HG02763 (cell line): ENCODE measurements at regions not wholly inside any gene's neighbourhood (a gene's known extent, or its start where the extent isn't known, plus 50 kb on each side); places are given as distances from the start of the nearest gene placed in this dataset.

Source experiments
- ATAC-seq: cut with Tn5 transposase; IDR thresholded peaks from one replicate; pipeline ENCODE4 v1.9.1; 2021; ENCODE audit warnings: mild to moderate bottlenecking, moderate library complexity; ENCODE audit not compliant: unreplicated experiment

DNA sequence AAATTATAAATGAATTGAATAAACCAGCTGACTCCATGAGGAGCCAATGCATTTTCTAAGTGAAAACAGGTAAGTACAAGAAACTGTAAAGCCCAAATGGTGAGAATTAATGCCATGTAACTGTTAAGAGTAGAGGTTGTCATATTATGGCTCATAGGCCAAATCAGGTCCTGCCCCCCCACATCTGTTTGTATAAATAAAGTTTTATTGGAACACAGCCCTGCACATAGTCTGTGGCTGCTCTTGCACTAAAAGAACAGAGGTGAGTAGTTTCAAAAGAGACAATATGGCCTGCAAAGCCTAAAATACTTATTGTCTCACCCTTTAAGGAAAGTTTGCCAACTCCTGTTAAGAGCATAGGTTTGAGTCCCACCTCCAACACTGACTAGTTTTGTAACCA lies 140.5 kb upstream of the SRRM4 start:
- ATAC-seq, result no peak

DNA sequence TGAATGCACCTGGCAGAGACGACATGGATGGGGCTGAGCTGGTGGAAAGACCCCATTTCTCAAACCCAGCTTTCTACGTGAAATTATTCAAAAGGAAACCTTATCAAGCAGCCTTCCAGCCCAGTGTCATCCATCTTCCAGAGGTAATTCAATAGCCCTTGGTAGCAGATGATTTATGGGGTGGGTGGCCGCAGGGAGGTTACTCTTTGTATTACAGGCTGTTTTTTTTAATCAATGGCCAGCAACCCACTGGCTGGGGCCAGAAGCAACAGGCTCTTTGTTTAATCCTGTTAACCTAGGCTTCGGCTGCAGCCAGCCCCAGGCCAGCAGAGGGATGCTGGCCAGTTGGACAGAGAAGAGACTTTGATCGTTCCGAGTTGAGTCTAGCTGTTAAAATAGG lies 139.8 kb upstream of the SRRM4 start:
- no peak for ATAC-seq

DNA sequence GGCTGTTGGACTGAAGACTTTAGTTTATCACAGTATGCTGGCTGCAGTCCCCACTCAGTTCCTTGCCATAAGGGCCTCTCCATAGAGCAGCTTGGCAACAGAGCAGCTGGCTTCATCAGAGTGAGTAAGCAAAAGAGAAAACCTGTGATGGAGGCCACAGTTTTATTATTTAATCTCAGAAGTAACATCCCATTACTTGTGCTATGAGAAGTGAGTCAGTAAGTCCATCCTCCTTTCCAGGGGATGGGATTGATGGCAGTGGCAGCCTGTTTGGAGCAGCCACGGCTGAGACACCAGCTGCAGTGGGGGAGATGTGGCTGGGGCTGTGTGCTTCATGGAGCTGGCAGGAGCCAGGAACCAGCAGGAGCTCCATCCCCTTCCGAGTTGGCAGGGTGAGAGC lies 138.5 kb upstream of the SRRM4 start:
- ATAC-seq, result no peak

DNA sequence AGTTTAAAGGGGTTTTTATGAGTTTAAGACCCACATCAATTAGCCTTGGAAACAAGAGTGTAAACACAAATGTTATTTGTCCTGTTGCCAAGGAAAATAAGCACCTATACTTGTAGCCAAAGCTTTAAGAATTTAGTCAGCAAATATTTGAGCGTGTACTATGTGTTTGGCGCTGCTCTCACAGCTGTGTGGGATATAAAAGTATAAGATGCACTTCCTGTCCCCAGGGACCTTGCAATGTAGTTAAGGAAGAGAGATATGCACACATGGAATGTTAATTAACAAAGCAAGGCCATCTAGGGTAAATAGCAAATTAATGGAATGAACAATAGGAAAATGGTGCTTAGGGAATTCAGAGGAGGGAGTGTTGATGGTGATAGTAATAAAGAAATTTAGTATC lies 134.9 kb upstream of the SRRM4 start:
- no peak for ATAC-seq

DNA sequence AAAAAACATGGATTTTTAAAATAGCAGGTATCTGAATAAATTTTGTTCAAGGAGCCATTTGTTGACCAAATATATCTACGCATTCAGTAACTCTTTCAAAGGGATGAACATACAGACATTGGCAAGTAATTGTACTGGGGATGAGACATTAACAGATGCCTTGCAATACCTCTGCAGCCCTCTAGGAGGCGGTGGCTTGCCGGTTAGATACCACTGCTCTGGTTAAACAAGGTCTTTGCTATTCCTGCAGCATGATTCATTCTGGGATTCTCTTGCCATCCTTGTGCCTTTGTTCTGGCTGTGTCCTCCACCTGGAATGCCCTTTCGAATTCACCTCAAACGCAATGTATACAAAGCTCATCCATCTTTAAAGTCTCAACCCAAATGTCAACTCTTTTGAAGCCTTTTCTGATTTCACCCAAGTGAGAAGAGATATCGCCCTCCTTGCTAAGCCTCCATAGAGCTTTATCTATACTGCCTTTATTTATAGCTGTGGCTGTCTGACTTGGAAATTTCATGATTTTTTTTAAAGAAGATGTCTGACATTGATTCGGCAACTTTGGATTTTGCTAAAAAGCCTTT lies 131.0 kb upstream of the SRRM4 start:
- ATAC-seq, result no peak

DNA sequence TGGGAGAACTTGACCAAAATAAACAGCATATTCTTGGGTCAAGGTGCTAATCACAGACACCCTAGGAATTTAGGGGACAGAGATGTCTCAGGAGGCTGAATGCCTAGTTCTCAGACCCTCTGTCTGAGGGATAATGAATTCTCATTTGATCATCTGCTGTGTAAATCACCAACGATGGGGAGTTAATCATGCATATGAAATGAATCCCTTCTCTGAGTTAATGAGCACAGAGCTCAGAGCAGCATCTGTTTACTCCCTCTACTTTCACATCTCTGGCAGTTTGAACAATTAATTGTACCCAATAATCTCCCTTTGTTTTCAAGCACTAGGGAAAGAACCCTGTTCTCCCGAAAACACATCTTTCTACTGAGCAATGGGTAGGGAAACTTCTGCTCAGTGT lies 129.4 kb upstream of the SRRM4 start:
- no peak for ATAC-seq

DNA sequence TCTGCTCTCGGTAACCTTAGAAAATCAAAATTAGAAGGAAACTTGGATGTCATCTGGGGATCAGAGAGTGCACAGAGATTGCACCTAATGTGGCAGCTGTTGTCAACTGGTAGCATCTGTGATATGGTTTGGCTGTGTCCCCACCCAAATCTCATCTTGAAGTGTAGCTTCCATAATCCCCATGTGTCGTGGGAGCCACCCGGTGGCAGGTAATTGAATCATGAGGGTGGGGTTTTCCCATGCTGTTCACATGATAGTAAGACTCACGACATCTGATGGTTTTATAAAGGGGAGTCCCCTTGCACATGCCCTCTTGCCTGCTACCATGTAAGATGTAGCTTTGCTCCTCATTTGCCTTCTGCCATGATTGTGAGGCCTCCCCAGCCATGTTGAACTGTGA lies 127.7 kb upstream of the SRRM4 start:
- no peak for ATAC-seq

DNA sequence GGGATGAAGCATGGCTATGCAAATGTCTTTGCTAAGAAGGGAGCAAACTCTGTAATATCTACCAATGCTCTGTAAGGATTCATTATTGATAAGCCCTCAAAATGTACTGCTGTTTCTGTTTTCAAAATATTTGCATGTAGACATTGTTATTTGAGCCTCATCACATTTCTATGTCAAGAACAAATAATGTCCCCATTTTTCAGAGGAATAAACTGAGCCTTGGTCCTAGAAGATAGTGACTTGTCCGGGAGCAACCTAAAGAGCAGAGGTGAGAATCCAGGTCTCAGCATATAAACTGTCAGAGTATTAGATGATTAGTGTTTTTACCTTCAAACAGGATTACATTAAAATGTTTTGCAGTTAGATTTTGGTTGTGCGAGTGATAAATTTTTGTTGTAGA lies 125.5 kb upstream of the SRRM4 start:
- ATAC-seq, result no peak

DNA sequence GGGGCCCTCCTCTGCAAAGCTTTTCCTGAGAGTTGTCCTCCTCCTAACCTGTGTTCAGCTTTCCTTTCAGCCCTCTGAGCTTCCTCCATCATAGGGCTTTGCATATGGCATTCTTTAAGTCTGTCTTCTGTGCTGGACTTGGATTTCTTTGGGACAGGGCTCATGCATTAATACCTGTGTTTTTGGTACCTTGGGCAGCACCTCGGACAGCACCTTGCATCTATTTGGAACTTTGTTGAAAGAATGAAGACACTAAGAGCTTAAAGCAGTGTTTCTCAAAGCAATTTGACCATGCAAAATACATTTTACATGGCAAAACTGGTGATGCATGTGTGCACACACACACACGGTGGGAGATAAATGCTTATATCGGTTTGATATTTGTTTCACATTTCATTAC lies 115.0 kb upstream of the SRRM4 start:
- ATAC-seq, result no peak

DNA sequence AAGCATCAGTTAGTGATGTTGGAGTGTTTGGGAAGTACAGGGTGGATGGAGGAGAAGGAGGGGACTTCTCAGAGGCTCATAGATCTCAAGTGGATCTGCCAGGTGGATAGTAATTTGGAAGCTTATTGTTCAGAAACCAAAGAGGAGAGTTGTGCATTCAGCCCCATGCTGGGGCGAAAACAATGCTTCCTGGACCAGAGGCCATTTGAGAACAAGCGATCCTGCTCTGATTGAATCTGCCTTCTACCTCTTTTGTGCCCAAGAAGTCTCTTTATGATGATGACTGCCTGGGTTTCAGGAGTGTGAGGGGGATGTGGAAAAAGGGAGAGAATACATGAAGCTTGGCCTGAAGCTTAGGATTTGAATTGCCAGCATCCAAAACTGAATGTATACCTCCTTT lies 110.8 kb upstream of the SRRM4 start:
- no peak for ATAC-seq

DNA sequence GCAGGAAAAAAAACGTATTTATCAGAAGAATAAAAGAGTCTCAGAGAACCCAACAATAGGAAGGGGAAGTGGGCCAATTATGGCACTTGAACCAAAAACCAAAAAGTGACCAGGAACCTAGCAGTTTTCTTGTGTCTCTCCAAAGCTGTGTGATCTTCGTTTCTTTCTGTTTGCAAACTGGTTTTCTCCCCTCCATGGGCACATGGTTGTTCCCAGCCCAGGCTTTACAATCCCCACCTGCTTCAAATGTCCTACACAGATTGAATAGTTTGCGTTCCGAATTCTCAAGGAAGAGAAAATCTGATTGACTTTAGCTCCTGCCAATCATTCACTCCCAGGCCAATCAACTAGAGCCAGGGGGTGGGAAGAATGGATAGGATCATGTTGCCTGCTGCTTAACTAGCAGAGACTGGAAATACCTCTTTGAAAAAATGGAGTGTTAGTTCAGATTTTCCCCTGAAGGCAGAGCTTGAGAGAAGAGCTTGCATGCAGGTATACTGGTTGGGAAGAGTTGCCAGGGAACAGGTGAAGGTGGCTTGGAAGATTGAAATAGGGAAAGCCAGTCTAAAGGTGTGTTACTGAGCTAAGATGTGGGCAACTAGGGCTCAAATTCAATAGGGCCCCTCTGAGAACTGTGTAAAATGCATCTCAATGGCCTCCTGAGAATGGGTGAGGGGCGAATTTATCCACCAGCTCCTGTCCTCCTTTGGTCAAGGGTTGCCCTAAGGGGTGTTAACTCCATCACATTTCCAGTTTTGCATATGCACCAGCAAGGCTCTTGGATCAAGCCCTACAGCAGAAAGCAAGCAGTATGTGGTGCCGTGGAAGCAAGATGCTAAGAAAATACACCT lies 106.4 kb upstream of the SRRM4 start:
- no peak for ATAC-seq

DNA sequence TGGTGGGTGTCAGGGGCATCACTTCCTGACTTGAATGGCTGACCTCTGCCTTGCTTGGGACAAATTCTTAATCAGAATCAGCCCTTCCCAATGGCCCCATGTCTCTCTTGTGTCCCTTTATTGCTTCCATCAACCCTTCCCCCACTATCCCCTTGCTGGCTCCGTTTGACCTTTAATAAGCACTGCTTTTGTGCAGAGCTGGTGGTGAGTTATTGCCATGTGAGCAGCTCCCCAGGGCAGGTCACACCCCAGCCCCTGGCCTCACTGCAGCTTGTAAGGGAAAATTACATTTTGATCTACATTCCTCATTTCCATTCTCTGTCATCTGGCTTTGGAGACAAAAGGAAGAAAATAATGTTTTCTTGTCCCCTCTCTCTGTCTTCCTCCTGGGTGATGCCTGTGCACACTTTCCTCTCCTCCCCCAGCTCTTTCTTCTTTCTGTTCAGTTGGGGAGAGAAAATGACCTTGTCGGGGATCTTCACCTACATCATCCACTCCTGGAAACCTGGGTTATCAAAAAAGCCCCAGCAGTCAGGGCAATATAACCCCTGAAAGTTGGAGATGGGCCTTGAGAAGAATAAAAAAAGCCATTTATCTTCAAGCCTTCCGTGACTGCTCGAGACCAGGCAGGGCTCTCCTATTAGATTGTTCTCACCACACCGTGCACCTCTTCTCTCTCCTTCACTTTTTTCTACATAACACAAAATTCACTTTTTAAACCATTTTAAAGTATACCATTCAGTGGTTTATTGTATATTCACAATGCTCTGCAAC lies 100.4 kb upstream of the SRRM4 start:
- ATAC-seq, result no peak

DNA sequence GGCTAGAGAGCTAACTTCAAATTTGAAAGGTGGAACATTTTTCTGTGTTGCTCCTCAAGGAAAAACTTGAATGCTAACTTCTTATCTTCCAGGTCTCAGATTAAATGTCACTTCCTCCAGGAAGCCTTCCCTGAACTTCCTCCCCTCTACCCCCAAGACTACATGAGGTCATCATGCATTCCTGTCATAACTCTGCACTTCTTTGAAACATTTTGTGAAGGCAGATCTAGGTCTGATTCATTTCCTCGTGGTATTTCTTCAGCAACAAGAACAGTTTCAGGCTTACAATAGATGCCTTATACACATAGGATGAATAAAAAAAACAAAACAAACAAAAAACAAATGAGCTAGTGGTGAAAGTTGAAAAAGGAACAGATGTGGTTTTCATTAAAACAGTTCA lies 97.1 kb upstream of the SRRM4 start:
- ATAC-seq, result no peak

DNA sequence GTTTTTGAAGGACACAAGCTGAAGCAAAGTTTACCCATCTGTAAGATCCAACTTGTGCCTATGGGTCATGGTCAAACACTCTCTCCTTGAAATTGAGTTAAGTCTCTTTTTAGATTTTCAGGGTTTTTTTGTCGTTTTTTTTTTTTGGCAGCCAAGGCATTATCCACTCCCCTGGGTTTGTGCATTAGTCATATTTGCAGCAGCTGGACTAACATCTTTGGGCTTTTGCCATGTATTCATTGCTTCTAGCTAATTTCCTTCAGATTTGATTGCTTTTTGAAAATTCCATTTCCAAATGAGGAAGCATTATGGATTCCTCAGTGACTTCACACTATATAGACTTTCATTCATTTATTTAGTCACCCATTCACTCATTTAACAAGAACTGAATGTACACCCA lies 80.3 kb upstream of the SRRM4 start:
- ATAC-seq, result no peak

DNA sequence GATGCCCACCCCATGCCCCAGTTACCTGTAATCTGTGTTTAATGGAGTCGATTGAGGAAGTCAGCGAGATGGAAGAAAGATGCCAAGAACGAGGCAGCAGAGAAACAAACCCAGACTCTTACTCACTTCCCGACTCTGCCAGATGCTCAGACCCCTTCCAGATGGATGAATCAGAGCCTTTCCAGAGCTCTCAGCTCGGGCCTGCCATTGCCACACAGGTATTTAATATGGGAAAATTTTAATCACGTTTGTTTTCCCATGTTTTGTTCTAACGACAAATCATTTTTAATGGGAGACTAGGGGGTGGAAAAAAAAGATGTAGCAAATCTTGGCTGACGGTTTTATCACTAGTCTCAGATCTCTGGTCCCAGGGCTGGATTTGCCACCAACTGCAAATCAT lies 72.5 kb upstream of the SRRM4 start:
- ATAC-seq, result no peak

DNA sequence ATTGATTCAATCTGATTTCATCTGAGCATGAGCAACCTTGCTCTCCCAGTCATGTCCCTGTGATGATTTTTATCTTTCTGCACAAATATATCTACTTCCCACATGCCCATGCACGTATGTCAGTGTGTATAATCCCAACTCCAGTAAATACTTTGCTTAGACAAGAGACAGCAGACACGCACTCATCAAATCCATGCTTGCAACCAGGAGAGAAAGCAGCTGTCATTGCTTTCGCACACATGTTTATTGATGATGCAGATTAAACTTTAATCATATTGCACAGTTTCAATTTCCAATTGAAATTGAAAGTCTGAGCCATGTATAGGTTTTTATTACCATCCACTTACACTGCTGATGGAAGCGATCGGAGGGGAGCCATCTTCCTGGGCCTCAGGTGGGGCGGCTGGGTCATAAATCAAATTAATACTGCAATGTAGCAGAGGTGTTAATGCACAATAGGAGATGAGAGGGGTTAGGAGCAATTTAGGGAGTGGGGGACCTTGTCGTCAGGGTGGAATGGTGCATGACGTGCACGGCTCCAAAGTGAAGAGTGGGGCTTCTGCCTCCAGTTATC lies 68.6 kb upstream of the SRRM4 start:
- no peak for ATAC-seq

DNA sequence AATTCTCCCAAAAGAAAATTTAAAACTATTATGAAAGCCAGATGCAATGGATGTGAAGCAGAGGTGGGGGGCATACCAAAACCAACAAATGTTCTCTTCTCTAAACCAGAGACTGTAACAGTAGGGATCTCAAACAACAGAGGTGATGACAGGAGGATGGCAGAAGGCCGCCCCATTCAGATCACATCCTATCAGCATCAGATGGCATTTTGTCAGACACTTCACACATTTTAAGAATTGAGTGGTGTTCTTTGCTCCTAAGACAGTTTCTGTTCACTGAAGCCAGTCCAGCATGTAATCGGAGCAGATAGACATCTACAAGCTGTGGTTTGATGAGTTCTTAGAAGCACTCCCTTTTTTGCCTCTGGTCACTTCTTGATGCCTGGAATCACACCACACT lies 59.6 kb upstream of the SRRM4 start:
- ATAC-seq, result no peak

DNA sequence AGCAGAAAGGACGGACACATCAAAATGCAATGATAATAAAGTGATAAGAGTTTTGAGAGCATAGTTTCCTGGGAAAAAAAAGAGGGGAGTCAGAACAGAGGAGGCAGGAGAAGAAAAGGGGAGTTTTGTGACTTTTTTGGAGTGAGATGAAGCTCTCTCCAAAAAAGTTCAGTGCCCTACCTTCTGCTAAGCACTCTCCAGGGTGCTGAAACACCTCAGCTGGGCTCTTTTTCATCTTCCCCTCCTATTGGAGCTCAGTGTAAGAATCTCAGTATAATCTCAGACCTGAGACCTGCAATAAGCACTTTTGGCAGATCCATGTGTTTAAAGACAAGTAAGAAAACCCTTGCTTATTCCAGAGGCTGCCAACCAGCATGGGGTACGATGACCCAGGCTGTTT lies 58.9 kb upstream of the SRRM4 start:
- ATAC-seq, result no peak

DNA sequence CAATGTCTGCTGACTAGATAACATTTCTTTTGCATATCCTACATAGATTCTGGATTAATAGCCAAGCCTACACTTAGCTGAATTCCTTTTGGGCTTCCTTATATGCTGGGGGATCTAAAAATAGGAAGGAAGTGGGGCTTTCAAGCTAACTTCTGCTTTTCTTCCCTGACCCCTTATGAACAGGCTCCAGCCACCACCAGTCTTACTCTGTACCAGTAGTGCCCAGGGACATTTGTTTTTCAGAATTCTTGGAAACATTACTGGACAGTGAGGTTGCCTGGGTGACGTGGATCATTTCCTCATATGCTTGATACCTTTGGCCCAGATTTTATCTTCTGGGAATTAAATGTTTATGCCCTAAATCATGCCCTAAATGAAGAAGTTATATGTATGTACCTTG lies 55.9 kb upstream of the SRRM4 start:
- ATAC-seq, result no peak

DNA sequence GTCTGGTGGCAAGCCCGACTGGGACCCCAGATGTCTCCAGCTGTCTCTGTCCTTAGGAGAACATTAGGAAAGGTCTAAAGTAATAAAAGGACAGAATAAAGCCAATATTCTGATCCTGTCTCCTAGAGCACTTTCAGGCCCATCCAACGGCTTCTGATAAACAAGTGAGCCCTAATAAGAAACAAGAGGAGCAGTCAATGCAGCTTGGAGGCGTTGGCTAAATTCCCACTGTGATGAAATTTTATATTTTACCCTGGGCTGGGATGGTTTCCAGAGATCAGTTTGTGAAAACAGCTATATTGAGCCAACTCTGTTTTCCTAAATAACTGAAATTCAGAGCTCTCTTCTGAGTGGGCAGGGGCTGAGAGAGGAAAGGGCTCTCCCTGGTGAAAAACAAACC lies 55.5 kb upstream of the SRRM4 start:
- ATAC-seq, result no peak
